H1 (cell line): ENCODE measurements at regions not wholly inside any gene's neighbourhood (a gene's known extent, or its start where the extent isn't known, plus 50 kb on each side); places are given as distances from the start of the nearest gene placed in this dataset.

Experiments
- CTCF ChIA-PET: fragments of 300-600 bp; sonication (Branson Sonifier 250); formaldehyde crosslinking; loops from one replicate; lab custom pipeline; 2021; ENCODE audit not compliant: partially characterized antibody; lab: Charles Lee
- POLR2A ChIA-PET: fragments of 300-600 bp; sonication (Branson Sonifier 250); formaldehyde crosslinking; loops from one replicate; lab custom pipeline; 2021; ENCODE audit warnings: inconsistent platforms; ENCODE audit not compliant: partially characterized antibody; lab: Charles Lee
- DNase-seq, 2 experiments: peaks; one replicate each; pipeline versions ENCODE4 v3.0.0 to v3.0.0-alpha.2; 2010 to 2022; ENCODE audit warnings: low spot score in 2 of 2, low read depth in 1 of 2, mixed read lengths in 1 of 2
- FAIRE-seq: peaks from 2 replicates; lab custom pipeline; 2011; peaks lifted over from hg19 to GRCh38; lab: Jason Lieb, UNC
- H2AFZ ChIP-seq: 2 replicates; pipeline ENCODE4 v1.8.1; 2012; ENCODE audit warnings: low read length, inconsistent platforms
- H2AK5ac ChIP-seq: 2 replicates; pipeline ENCODE4 v1.6.1; 2013; ENCODE audit warnings: low read depth, low read length
- H2BK120ac ChIP-seq: replicated peaks from 2 replicates; pipeline ENCODE3; 2013; ENCODE audit warnings: low read depth, low read length, inconsistent platforms
- H2BK12ac ChIP-seq: 2 replicates; pipeline ENCODE4 v1.6.1; 2013; ENCODE audit warnings: low read depth, low read length
- H2BK15ac ChIP-seq: 2 replicates; pipeline ENCODE4 v1.6.1; 2013; ENCODE audit warnings: low read length
- H2BK20ac ChIP-seq: 2 replicates; pipeline ENCODE4 v1.6.1; 2013; ENCODE audit warnings: low read length
- H2BK5ac ChIP-seq: 2 replicates; pipeline ENCODE4 v1.6.1; 2013; ENCODE audit warnings: low read depth, low read length
- H3K14ac ChIP-seq: 2 replicates; pipeline ENCODE4 v1.6.1; 2013; ENCODE audit warnings: inconsistent platforms; ENCODE audit not compliant: insufficient read length
- H3K18ac ChIP-seq: 2 replicates; pipeline ENCODE4 v1.6.1; 2013; ENCODE audit warnings: low read length; ENCODE audit errors: extremely low read depth
- H3K23ac ChIP-seq: 2 replicates; pipeline ENCODE4 v1.6.1; 2013; ENCODE audit warnings: inconsistent platforms; ENCODE audit not compliant: insufficient read length
- H3K23me2 ChIP-seq: 2 replicates; pipeline ENCODE4 v1.6.1; 2013; ENCODE audit warnings: low read depth, low read length
- H3K27ac ChIP-seq: 2 replicates; pipeline ENCODE4 v1.6.1; 2011; ENCODE audit warnings: low read depth, low read length, inconsistent platforms
- H3K27me3 ChIP-seq, 4 experiments: replicated peaks in 1 of 4; 1 replicate in 1 of 4; 2 replicates in 3 of 4; pipeline versions ENCODE4 v1.6.1 to v1.8.1; 2011 to 2013; ENCODE audit warnings: low read length in 3 of 4, mild to moderate bottlenecking in 3 of 4, inconsistent platforms in 2 of 4, mixed read lengths in 2 of 4, moderate library complexity in 1 of 4; ENCODE audit not compliant: control insufficient read depth in 3 of 4, insufficient read depth in 3 of 4; ENCODE audit errors: extremely low read depth in 1 of 4
- H3K36me3 ChIP-seq, 4 experiments: 2 replicates each; pipeline versions ENCODE4 v1.6.1 to v1.8.1; 2011 to 2013; ENCODE audit warnings: mild to moderate bottlenecking in 4 of 4, low read length in 3 of 4, moderate library complexity in 2 of 4, control low read depth in 1 of 4, inconsistent platforms in 1 of 4; ENCODE audit not compliant: insufficient read depth in 4 of 4, control insufficient read depth in 2 of 4
- H3K4ac ChIP-seq: replicated peaks from 2 replicates; pipeline ENCODE3; 2013; ENCODE audit warnings: low read length, low read depth, mixed read lengths, inconsistent platforms; ENCODE audit not compliant: insufficient read length
- H3K4me1 ChIP-seq, 4 experiments: replicated peaks in 1 of 4; 1 replicate in 1 of 4; 2 replicates in 3 of 4; pipeline versions ENCODE4 v1.6.1 to v1.8.1; 2011 to 2013; ENCODE audit warnings: low read length in 3 of 4, inconsistent platforms in 2 of 4, mixed read lengths in 1 of 4; ENCODE audit not compliant: insufficient read depth in 4 of 4, control insufficient read depth in 3 of 4
- H3K4me2 ChIP-seq, 2 experiments: 2 replicates each; pipeline versions ENCODE4 v1.6.1 to v1.8.1; 2011 to 2013; ENCODE audit warnings: low read depth in 2 of 2, low read length in 2 of 2, control low read depth in 1 of 2, inconsistent platforms in 1 of 2, mild to moderate bottlenecking in 1 of 2; ENCODE audit not compliant: insufficient read depth in 1 of 2
- H3K4me3 ChIP-seq, 4 experiments: fragments of 200-600, 300-600 bp in 1 of 4; sonication (generic), shearing (Covaris generic), sonication (Bioruptor Twin) in 1 of 4; 2 replicates each; pipeline versions ENCODE4 v1.5.1 to v1.8.1; 2011 to 2016; ENCODE audit warnings: low read length in 4 of 4, low read depth in 3 of 4, control low read depth in 2 of 4, inconsistent platforms in 2 of 4, mild to moderate bottlenecking in 2 of 4, mixed read lengths in 1 of 4, moderate library complexity in 1 of 4; ENCODE audit not compliant: insufficient read depth in 2 of 4; ENCODE audit errors: extremely low read depth in 1 of 4
- H3K56ac ChIP-seq: replicated peaks from 2 replicates; pipeline ENCODE3; 2013; ENCODE audit warnings: low read depth, mild to moderate bottlenecking, mixed read lengths, low read length, inconsistent platforms; ENCODE audit not compliant: insufficient read length
- H3K79me1 ChIP-seq: 2 replicates; pipeline ENCODE4 v1.6.1; 2013; ENCODE audit warnings: low read depth, low read length, control low read depth
- H3K79me2 ChIP-seq, 2 experiments: 2 replicates each; pipeline versions ENCODE4 v1.6.1 to v1.8.1; 2012 to 2013; ENCODE audit warnings: low read length in 2 of 2, mild to moderate bottlenecking in 2 of 2, inconsistent platforms in 1 of 2; ENCODE audit not compliant: insufficient read depth in 2 of 2, control insufficient read depth in 1 of 2
- H3K9ac ChIP-seq, 4 experiments: replicated peaks in 1 of 4; 1 replicate in 1 of 4; 2 replicates in 3 of 4; pipeline versions ENCODE4 v1.6.1 to v1.8.1; 2011 to 2013; ENCODE audit warnings: low read depth in 3 of 4, low read length in 3 of 4, control low read depth in 2 of 4, mild to moderate bottlenecking in 2 of 4, moderate library complexity in 2 of 4, inconsistent platforms in 1 of 4; ENCODE audit errors: extremely low read depth in 1 of 4
- H3K9me3 ChIP-seq, 2 experiments: 2 replicates each; pipeline versions ENCODE4 v1.6.1 to v1.8.1; 2012 to 2013; ENCODE audit warnings: mild to moderate bottlenecking in 2 of 2, moderate library complexity in 2 of 2, control low read depth in 1 of 2, inconsistent platforms in 1 of 2, low read depth in 1 of 2, low read length in 1 of 2, mixed read lengths in 1 of 2; ENCODE audit not compliant: insufficient read depth in 2 of 2
- H4K20me1 ChIP-seq, 2 experiments: replicated peaks in 1 of 2; 2 replicates each; pipeline versions ENCODE3 to v1.8.1; 2011 to 2013; ENCODE audit warnings: inconsistent platforms in 2 of 2, low read length in 2 of 2, mild to moderate bottlenecking in 1 of 2; ENCODE audit not compliant: insufficient read depth in 2 of 2, control insufficient read depth in 1 of 2
- H4K5ac ChIP-seq: 2 replicates; pipeline ENCODE4 v1.6.1; 2013; ENCODE audit warnings: low read length, low read depth, mixed read lengths, inconsistent platforms; ENCODE audit not compliant: insufficient read length
- H4K8ac ChIP-seq: 2 replicates; pipeline ENCODE4 v1.8.0; 2013; ENCODE audit warnings: mild to moderate bottlenecking, moderate library complexity, low read length, inconsistent platforms; ENCODE audit not compliant: insufficient read depth; ENCODE audit errors: extremely low read depth
- H4K91ac ChIP-seq: replicated peaks from 2 replicates; pipeline ENCODE3; 2013; ENCODE audit warnings: low read length, mixed read lengths, inconsistent platforms; ENCODE audit not compliant: insufficient read length
- SRF ChIP-seq: IDR thresholded peaks from 2 replicates; pipeline ENCODE4 v1.6.1; 2011; ENCODE audit warnings: mild to moderate bottlenecking, low read depth, low read length, moderate library complexity
- TAF1 ChIP-seq: IDR thresholded peaks from 2 replicates; pipeline ENCODE4 v1.6.1; 2011; ENCODE audit warnings: mild to moderate bottlenecking, low read depth, low read length
- whole genome bisulfite sequencing, 2 experiments: shearing (Covaris generic) in 1 of 2; methylation state at CpG; one replicate each; pipeline versions ENCODE4 v1.1.6 to v1.1.7; 2013 to 2015; ENCODE audit warnings: low lambda C conversion rate in 2 of 2, mixed read lengths in 2 of 2, inconsistent platforms in 1 of 2, low coverage in 1 of 2, missing lambda C conversion rate in 1 of 2; ENCODE audit not compliant: insufficient replicate concordance in 2 of 2, insufficient coverage in 1 of 2, insufficient read length in 1 of 2; ENCODE audit errors: extremely low coverage in 1 of 2, missing lambda C conversion rate in 1 of 2; 5-methylcytosine and 5-hydroxymethylcytosine counted together

DNA sequence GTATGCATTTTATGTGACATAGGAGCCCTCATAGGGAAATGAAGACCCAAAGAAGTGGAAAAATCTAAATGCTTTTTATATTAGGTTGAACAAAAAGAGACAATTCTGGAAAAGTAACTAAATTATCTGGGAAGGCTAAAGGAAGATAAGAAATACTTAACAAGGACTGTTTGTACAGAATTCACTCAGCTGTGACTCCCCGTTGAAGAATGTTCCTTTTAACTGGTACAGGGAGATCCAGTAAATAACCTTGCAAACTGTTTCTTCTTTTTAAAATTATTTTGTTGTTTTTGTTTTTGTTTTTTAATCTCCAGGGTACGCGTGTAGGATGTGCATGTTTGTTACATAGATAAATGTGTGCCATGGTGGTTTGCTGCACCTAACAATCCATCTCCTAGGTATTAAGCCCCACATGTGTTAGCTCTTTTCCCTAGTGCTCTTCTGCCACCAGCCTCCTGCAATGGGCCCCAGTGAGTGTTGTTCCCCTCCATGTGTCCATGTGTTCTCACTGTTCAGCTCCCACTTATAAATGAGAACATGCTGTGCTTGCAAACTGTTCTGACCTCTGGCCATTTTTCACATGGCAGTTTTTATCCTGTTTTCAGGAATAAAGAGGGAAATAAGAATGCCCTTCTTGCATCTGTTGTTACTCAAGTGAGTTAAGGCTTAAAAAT, 81.7 kb downstream of the PWWP3B start:
- no peak overlapping the region for H2BK12ac ChIP-seq
- H3K79me1 ChIP-seq = no peaks in the 10 kb centered on the region
- H4K91ac ChIP-seq = no peak overlapping the region
- H4K20me1 ChIP-seq = no peaks in the 10 kb centered on the region
- no peak for DNase-seq
- ChIA-PET POLR2A (no interaction called here), CTCF (no interaction called here)
- H3K79me2 ChIP-seq = no peaks in the 10 kb centered on the region
- no peak overlapping the region for H3K4ac ChIP-seq
- no peak overlapping the region for H3K4me2 ChIP-seq
- no peak overlapping the region for H3K56ac ChIP-seq
- H4K8ac ChIP-seq = no peak overlapping the region
- no peak overlapping the region for H3K14ac ChIP-seq
- no peaks in the 10 kb centered on the region for H3K27me3 ChIP-seq
- no peak overlapping the region for H3K4me3 ChIP-seq
- H2BK120ac ChIP-seq = no peak overlapping the region
- H3K23ac ChIP-seq = no peak overlapping the region
- no peak overlapping the region for H2BK20ac ChIP-seq
- H4K5ac ChIP-seq = no peak overlapping the region
- TF ChIP-seq TAF1 = no peak
- TF ChIP-seq SRF = no peak
- no peak overlapping the region for H3K18ac ChIP-seq
- no peak overlapping the region for H3K27ac ChIP-seq
- no peaks in the 10 kb centered on the region for H3K36me3 ChIP-seq
- FAIRE-seq = no peak
- H2AFZ ChIP-seq = no peak overlapping the region
- H2AK5ac ChIP-seq = no peak overlapping the region
- no peaks in the 10 kb centered on the region for H3K4me1 ChIP-seq
- H2BK5ac ChIP-seq = no peak overlapping the region
- H2BK15ac ChIP-seq = no peak overlapping the region
- H3K9ac ChIP-seq = no peak overlapping the region
- 93% methylated on average over 3 of the region's 3 CpGs; no CpG with 5 or more reads in 1 of the 2 experiments for WGBS, 2 experiments
- H3K23me2 ChIP-seq = no peaks in the 10 kb centered on the region
- peaks cover 0 to 7% of the 10 kb centered on the region in 2 experiments; a peak in 1 of 4 replicates for H3K9me3 ChIP-seq
